ENCODE measurements at regions not wholly inside any gene's neighbourhood (a gene's known extent, or its start where the extent isn't known, plus 50 kb on each side); places are given as distances from the start of the nearest gene placed in this dataset.
"Not testable (repeated sequence)": the region's sequence is repeated elsewhere in the genome, so short reads cannot be mapped to it uniquely, and the experiment has no call there.

- no peak for DNase-seq
Observed at GRCh38 chr7:125218076-125218475, 288.5 kb upstream of the POT1 start.

- DNase-seq: no peak
Observed at GRCh38 chr7:125201002-125201401, 271.4 kb upstream of the POT1 start.

GRCh38 chr7:125197731-125198393 lies 268.2 kb upstream of the POT1 start:
- DNase-seq: no peak

GRCh38 chr7:125195156-125195555 lies 265.5 kb upstream of the POT1 start:
- DNase-seq: no peak

GRCh38 chr7:125193263-125193662 lies 263.6 kb upstream of the POT1 start:
- DNase-seq: no peak

- no peak for DNase-seq
Observed at GRCh38 chr7:125184801-125185200, 255.2 kb upstream of the POT1 start.

GRCh38 chr7:125181569-125182267 lies 252.1 kb upstream of the POT1 start:
- not testable (repeated sequence) for DNase-seq

GRCh38 chr7:125173571-125173970 lies 243.9 kb upstream of the POT1 start:
- DNase-seq: no peak

- no peak for DNase-seq
Observed at GRCh38 chr7:125169088-125169487, 239.5 kb upstream of the POT1 start.

GRCh38 chr7:125154930-125155329 lies 225.3 kb upstream of the POT1 start:
- no peak for DNase-seq

GRCh38 chr7:125149151-125149550 lies 219.5 kb upstream of the POT1 start:
- DNase-seq: no peak

- DNase-seq: no peak
Observed at GRCh38 chr7:125147047-125147446, 217.4 kb upstream of the POT1 start.

- no peak for DNase-seq
Observed at GRCh38 chr7:125136755-125137532, 207.3 kb upstream of the POT1 start.

GRCh38 chr7:125136341-125136740 lies 206.7 kb upstream of the POT1 start:
- no peak for DNase-seq

- no peak for DNase-seq
Observed at GRCh38 chr7:125130173-125130572, 200.5 kb upstream of the POT1 start.

GRCh38 chr7:125127304-125127703 lies 197.7 kb upstream of the POT1 start:
- no peak for DNase-seq

- no peak for DNase-seq
Observed at GRCh38 chr7:125126376-125126775, 196.8 kb upstream of the POT1 start.

- DNase-seq: no peak
Observed at GRCh38 chr7:125125315-125125714, 195.7 kb upstream of the POT1 start.

- no peak for DNase-seq
Observed at GRCh38 chr7:125122173-125122572, 192.5 kb upstream of the POT1 start.

- DNase-seq: no peak
Observed at GRCh38 chr7:125119559-125120115, 190.0 kb upstream of the POT1 start.

GRCh38 chr7:125118444-125118843 lies 188.8 kb upstream of the POT1 start:
- DNase-seq: no peak

GRCh38 chr7:125112850-125113249 lies 183.2 kb upstream of the POT1 start:
- no peak for DNase-seq

GRCh38 chr7:125099519-125099918 lies 169.9 kb upstream of the POT1 start:
- no peak for DNase-seq
